ENCODE measurements at regions not wholly inside any gene's neighbourhood (a gene's known extent, or its start where the extent isn't known, plus 50 kb on each side); places are given as distances from the start of the nearest gene placed in this dataset.

GRCh38 chr9:113793558-113793957, 82.6 kb upstream of the ZNF618 start:
- Histone ChIP-seq H3K36me3 (no peaks in the 10 kb centered on the region), H3K4me3 (no peak overlapping the region), H3K4me1 (no peaks in the 10 kb centered on the region), H3K9me3 (no peaks in the 10 kb centered on the region), H3K27me3 (no peaks in the 10 kb centered on the region), H3K27ac (no peak overlapping the region)
- TF ChIP-seq CTCF (IDR thresholded peaks at IDR 0.05): no peak
- intact Hi-C loops (cut with DNase I): no loop called here
- no peak for DNase-seq
- no peak for ATAC-seq

GRCh38 chr9:113794721-113795120, 81.4 kb upstream of the ZNF618 start:
- Histone ChIP-seq H3K27me3 (no peaks in the 10 kb centered on the region), H3K36me3 (no peaks in the 10 kb centered on the region), H3K4me3 (no peak overlapping the region), H3K27ac (no peak overlapping the region), H3K9me3 (no peaks in the 10 kb centered on the region), H3K4me1 (no peaks in the 10 kb centered on the region)
- DNase-seq (no peak), ATAC-seq (no peak)
- intact Hi-C loops (cut with DNase I): no loop called here
- no peak for TF ChIP-seq CTCF (IDR thresholded peaks at IDR 0.05)

GRCh38 chr9:113795811-113796392, 80.2 kb upstream of the ZNF618 start:
- no peak for ATAC-seq
- no peak for TF ChIP-seq CTCF (IDR thresholded peaks at IDR 0.05)
- H3K27me3 ChIP-seq: no peaks in the 10 kb centered on the region

GRCh38 chr9:113796646-113797426, 79.3 kb upstream of the ZNF618 start:
- no peak for ATAC-seq
- Histone ChIP-seq H3K27ac (no peak overlapping the region), H3K4me1 (no peaks in the 10 kb centered on the region), H3K4me3 (no peak overlapping the region), H3K36me3 (no peaks in the 10 kb centered on the region), H3K9me3 (no peaks in the 10 kb centered on the region), H3K27me3 (no peaks in the 10 kb centered on the region)
- no peak for DNase-seq
- intact Hi-C loops (cut with DNase I): no loop called here
- no peak for TF ChIP-seq CTCF (IDR thresholded peaks at IDR 0.05)

More at GRCh38 chr9:113795811-113796392, 80.2 kb upstream of the ZNF618 start:
- Histone ChIP-seq H3K27ac (no peak overlapping the region), H3K36me3 (no peaks in the 10 kb centered on the region), H3K4me1 (no peaks in the 10 kb centered on the region), H3K9me3 (no peaks in the 10 kb centered on the region), H3K4me3 (no peak overlapping the region)
- intact Hi-C loops (cut with DNase I): no loop called here
- DNase-seq: no peak

- no peak for TF ChIP-seq CTCF (IDR thresholded peaks at IDR 0.05)
Observed at GRCh38 chr9:113798062-113799030, 77.8 kb upstream of the ZNF618 start.

More at GRCh38 chr9:113798062-113799030, 77.8 kb upstream of the ZNF618 start:
- Histone ChIP-seq H3K4me1 (no peaks in the 10 kb centered on the region), H3K27me3 (no peaks in the 10 kb centered on the region), H3K4me3 (no peak overlapping the region), H3K36me3 (no peaks in the 10 kb centered on the region), H3K27ac (no peak overlapping the region), H3K9me3 (no peaks in the 10 kb centered on the region)
- DNase-seq (no peak), ATAC-seq (no peak)
- intact Hi-C loops (cut with DNase I): no loop called here
